Loucy (cell line): ENCODE measurements at regions not wholly inside any gene's neighbourhood (a gene's known extent, or its start where the extent isn't known, plus 50 kb on each side); places are given as distances from the start of the nearest gene placed in this dataset.
"Not testable (repeated sequence)": the region's sequence is repeated elsewhere in the genome, so short reads cannot be mapped to it uniquely, and the experiment has no call there.

ENCODE experiments used
- H2AFZ ChIP-seq: fragments of 200-600 bp; sonication (generic); 2 replicates; pipeline ENCODE4 v1.6.0; 2016; ENCODE audit warnings: antibody characterized with exemption, mild to moderate bottlenecking, low read length, moderate library complexity
- H3F3A ChIP-seq: fragments of 200-600 bp; 2 replicates; pipeline ENCODE4 v1.6.0; 2016; ENCODE audit warnings: antibody characterized with exemption, low read depth, mild to moderate bottlenecking
- H3K27me3 ChIP-seq: fragments of 200-600 bp; sonication (generic); 2 replicates; pipeline ENCODE4 v1.6.1; 2014; ENCODE audit warnings: low read length, mild to moderate bottlenecking; ENCODE audit not compliant: insufficient read depth, poor library complexity, severe bottlenecking
- H3K36me3 ChIP-seq: fragments of 200-600 bp; sonication (generic); 2 replicates; pipeline ENCODE4 v1.6.1; 2016; ENCODE audit warnings: low read length; ENCODE audit not compliant: insufficient read depth
- H3K4me1 ChIP-seq: fragments of 200-600 bp; sonication (generic); 2 replicates; pipeline ENCODE4 v1.5.1; 2014; ENCODE audit warnings: low read length, mild to moderate bottlenecking; ENCODE audit not compliant: insufficient read depth, poor library complexity, severe bottlenecking
- H3K4me2 ChIP-seq: fragments of 200-600 bp; sonication (generic); 2 replicates; pipeline ENCODE4 v1.6.0; 2014; ENCODE audit warnings: antibody characterized with exemption, low read length, low read depth, mild to moderate bottlenecking; ENCODE audit not compliant: poor library complexity, severe bottlenecking
- H3K4me3 ChIP-seq: fragments of 200-600 bp; sonication (generic); 2 replicates; pipeline ENCODE4 v1.5.1; 2014; ENCODE audit warnings: low read length, mild to moderate bottlenecking, mixed read lengths; ENCODE audit not compliant: poor library complexity, severe bottlenecking
- H3K79me2 ChIP-seq: fragments of 200-600 bp; sonication (generic); 2 replicates; pipeline ENCODE4 v1.6.1; 2014; ENCODE audit warnings: low read length; ENCODE audit not compliant: insufficient read depth
- H3K9ac ChIP-seq: fragments of 200-600 bp; sonication (generic); 2 replicates; pipeline ENCODE4 v1.6.0; 2014; ENCODE audit warnings: mild to moderate bottlenecking, low read depth, low read length, moderate library complexity; ENCODE audit not compliant: poor library complexity, severe bottlenecking
- H3K9me2 ChIP-seq: fragments of 200-600 bp; sonication (generic); replicated peaks from 2 replicates; pipeline ENCODE4 v1.6.1; 2016; ENCODE audit warnings: low read depth, low read length, mixed read lengths
- H3K9me3 ChIP-seq: fragments of 200-600 bp; sonication (generic); 2 replicates; pipeline ENCODE4 v1.6.1; 2014; ENCODE audit warnings: mild to moderate bottlenecking, antibody characterized with exemption, low read length, low read depth; ENCODE audit not compliant: insufficient read depth
- H4K20me1 ChIP-seq: fragments of 200-600 bp; sonication (generic); 2 replicates; pipeline ENCODE4 v1.6.0; 2014; ENCODE audit warnings: antibody characterized with exemption, low read length, mild to moderate bottlenecking; ENCODE audit not compliant: insufficient read depth, poor library complexity, severe bottlenecking
- EZH2phosphoT487 ChIP-seq: fragments of 200-600 bp; IDR thresholded peaks from 2 replicates; pipeline ENCODE4 v1.6.1; 2018; ENCODE audit warnings: antibody characterized with exemption, mild to moderate bottlenecking, moderate library complexity, borderline replicate concordance
- TF ChIP-seq, protein P1 (sequence below): fragments of 200-600 bp; sonication (generic); conservative IDR thresholded peaks from 2 replicates; pipeline ENCODE4 v1.5.1; 2014; ENCODE audit warnings: mild to moderate bottlenecking, antibody characterized with exemption, low read length

GRCh38 chr4:177494791-177495190, 52.6 kb upstream of the AGA start:
- no peaks in the 10 kb centered on the region for H3K9me3 ChIP-seq
- no peak overlapping the region for H3K4me2 ChIP-seq
- H3K9ac ChIP-seq = no peak overlapping the region
- no peaks in the 10 kb centered on the region for H3K79me2 ChIP-seq
- no peaks in the 10 kb centered on the region for H4K20me1 ChIP-seq
- no peaks in the 10 kb centered on the region for H3K4me1 ChIP-seq
- no peaks in the 10 kb centered on the region for H3K9me2 ChIP-seq
- no peak for TF ChIP-seq EZH2phosphoT487
- TF ChIP-seq, protein P1, sequence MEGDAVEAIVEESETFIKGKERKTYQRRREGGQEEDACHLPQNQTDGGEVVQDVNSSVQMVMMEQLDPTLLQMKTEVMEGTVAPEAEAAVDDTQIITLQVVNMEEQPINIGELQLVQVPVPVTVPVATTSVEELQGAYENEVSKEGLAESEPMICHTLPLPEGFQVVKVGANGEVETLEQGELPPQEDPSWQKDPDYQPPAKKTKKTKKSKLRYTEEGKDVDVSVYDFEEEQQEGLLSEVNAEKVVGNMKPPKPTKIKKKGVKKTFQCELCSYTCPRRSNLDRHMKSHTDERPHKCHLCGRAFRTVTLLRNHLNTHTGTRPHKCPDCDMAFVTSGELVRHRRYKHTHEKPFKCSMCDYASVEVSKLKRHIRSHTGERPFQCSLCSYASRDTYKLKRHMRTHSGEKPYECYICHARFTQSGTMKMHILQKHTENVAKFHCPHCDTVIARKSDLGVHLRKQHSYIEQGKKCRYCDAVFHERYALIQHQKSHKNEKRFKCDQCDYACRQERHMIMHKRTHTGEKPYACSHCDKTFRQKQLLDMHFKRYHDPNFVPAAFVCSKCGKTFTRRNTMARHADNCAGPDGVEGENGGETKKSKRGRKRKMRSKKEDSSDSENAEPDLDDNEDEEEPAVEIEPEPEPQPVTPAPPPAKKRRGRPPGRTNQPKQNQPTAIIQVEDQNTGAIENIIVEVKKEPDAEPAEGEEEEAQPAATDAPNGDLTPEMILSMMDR = no peak
- H3K27me3 ChIP-seq = no peaks in the 10 kb centered on the region
- no peak overlapping the region for H3K4me3 ChIP-seq
- no peak overlapping the region for H2AFZ ChIP-seq
- no peaks in the 10 kb centered on the region for H3K36me3 ChIP-seq
- no peaks in the 10 kb centered on the region for H3F3A ChIP-seq

DNA sequence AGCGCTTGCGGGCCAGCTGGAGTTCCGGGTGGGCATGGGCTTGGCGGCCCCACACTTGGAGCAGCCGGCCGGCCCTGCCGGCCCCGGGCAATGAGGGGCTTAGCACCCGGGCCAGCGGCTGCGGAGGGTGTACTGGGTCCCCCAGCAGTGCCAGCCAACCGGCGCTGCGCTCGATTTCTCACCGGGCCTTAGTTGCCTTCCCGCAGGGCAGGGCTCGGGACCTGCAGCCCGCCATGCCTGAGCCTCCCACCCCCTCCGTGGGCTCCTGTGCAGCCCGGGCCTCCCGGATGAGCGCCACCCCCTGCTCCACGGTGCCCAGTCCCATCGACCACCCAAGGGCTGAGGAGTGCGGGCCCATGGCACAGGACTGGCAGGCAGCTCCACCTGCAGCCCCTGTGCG, 53.4 kb upstream of the AGA start:
- not testable (repeated sequence) for H3K27me3 ChIP-seq, H3K4me3 ChIP-seq, H3K36me3 ChIP-seq, H3K9ac ChIP-seq, H3K4me1 ChIP-seq, H4K20me1 ChIP-seq, H3K9me3 ChIP-seq, H3K4me2 ChIP-seq, H2AFZ ChIP-seq, H3K9me2 ChIP-seq, H3K79me2 ChIP-seq, H3F3A ChIP-seq

GRCh38 chr4:177499537-177499936, 57.3 kb upstream of the AGA start:
- Histone ChIP-seq H3K9me3 (no peaks in the 10 kb centered on the region), H3F3A (no peaks in the 10 kb centered on the region), H2AFZ (no peak overlapping the region), H3K9ac (no peak overlapping the region), H3K4me1 (no peaks in the 10 kb centered on the region), H3K9me2 (no peaks in the 10 kb centered on the region), H3K4me3 (no peak overlapping the region), H3K79me2 (no peaks in the 10 kb centered on the region), H3K27me3 (no peaks in the 10 kb centered on the region), H3K36me3 (no peaks in the 10 kb centered on the region), H3K4me2 (no peak overlapping the region), H4K20me1 (no peaks in the 10 kb centered on the region)
- no peak for TF ChIP-seq EZH2phosphoT487
- TF ChIP-seq, protein P1 = no peak

DNA sequence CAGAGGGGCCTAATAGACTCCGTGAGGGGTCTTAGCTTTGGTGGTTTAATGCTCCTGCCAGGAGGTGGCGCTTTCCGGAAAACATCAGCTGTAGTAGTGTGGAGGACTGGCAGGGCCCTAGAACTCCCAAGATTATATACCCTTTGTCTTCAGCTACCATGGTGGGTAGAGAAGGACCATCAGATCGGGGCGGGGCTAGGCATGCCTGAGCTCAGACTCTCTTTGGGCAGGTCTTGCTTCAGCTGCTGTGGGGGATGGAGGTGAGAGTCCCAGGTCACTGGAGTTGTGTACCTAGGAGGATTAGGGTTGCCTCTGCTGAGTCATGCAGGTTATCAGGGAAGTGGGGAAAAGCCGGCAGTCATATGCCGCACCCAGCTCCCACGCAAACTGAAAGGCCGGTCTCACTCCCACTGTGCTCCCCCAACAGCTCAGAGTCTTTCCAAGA, 63.0 kb upstream of the AGA start:
- Histone ChIP-seq H3K36me3 (no peaks in the 10 kb centered on the region), H3K79me2 (no peaks in the 10 kb centered on the region), H3K27me3 (no peaks in the 10 kb centered on the region), H2AFZ (no peak overlapping the region), H3K4me2 (no peak overlapping the region), H3K9me2 (no peaks in the 10 kb centered on the region), H3F3A (no peaks in the 10 kb centered on the region), H4K20me1 (no peaks in the 10 kb centered on the region), H3K9ac (no peak overlapping the region), H3K4me3 (no peak overlapping the region), H3K9me3 (no peaks in the 10 kb centered on the region), H3K4me1 (no peaks in the 10 kb centered on the region)
- no peak for TF ChIP-seq EZH2phosphoT487
- TF ChIP-seq, protein P1 = 0 out of 2 replicates have a peak, but pooled peaks have one; percentile 20
